C4-2B (cell line): ENCODE measurements at regions not wholly inside any gene's neighbourhood (a gene's known extent, or its start where the extent isn't known, plus 50 kb on each side); places are given as distances from the start of the nearest gene placed in this dataset.

ENCODE experiments used
- CTCF ChIP-seq: fragments of 450-650 bp; conservative IDR thresholded peaks from 2 replicates; pipeline ENCODE4 v1.5.1; 2017; ENCODE audit warnings: mild to moderate bottlenecking
- ZFX ChIP-seq: fragments of 450-650 bp; IDR thresholded peaks from 2 replicates; pipeline ENCODE4 v1.6.1; 2017

GRCh38 chr15:47337836-47338235 is 379.5 kb upstream of the SEMA6D start:
- TF ChIP-seq CTCF (no peak), ZFX (no peak)
